Neuron (in vitro differentiated cells): ENCODE measurements at regions not wholly inside any gene's neighbourhood (a gene's known extent, or its start where the extent isn't known, plus 50 kb on each side); places are given as distances from the start of the nearest gene placed in this dataset.

Experiments used
- H2AFZ ChIP-seq: one replicate; pipeline ENCODE4 v1.6.1; 2013; ENCODE audit warnings: low read depth, mild to moderate bottlenecking, inconsistent platforms, low read length, moderate library complexity
- H3K27me3 ChIP-seq: one replicate; pipeline ENCODE4 v1.6.1; 2013; ENCODE audit warnings: low read length; ENCODE audit not compliant: insufficient read depth
- H3K36me3 ChIP-seq: one replicate; pipeline ENCODE4 v1.6.1; 2013; ENCODE audit warnings: low read length; ENCODE audit not compliant: insufficient read depth
- H3K4me1 ChIP-seq: one replicate; pipeline ENCODE4 v1.6.1; 2013; ENCODE audit warnings: low read length; ENCODE audit not compliant: insufficient read depth
- H3K4me3 ChIP-seq: 2 replicates; pipeline ENCODE4 v1.5.1; 2013; ENCODE audit warnings: mild to moderate bottlenecking, low read length, moderate library complexity
- H3K9me3 ChIP-seq: one replicate; pipeline ENCODE4 v1.6.1; 2013; ENCODE audit warnings: low read length

DNA sequence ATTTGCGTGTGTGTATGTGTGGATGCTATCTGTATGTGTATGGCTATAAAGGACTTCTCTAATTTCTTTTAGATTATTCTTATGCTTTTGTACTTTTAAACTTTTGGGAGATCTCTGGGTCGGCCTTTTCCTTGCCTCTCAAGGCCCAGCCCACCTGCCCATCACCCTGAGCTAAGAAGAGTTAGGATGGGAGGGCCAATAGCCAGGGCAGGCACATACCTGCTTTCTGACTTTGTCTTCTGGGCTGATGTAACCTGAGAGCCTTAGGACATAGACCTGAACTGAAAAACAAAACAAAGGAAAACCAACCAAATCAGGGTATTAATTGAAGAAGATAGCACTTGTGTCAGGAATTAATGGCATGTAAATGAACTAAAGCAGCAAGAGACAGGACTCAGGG is 100.2 kb downstream of the IRX1 start:
- Histone ChIP-seq H3K4me3 (no peak overlapping the region), H3K9me3 (no peaks in the 10 kb centered on the region), H3K36me3 (no peaks in the 10 kb centered on the region), H3K4me1 (no peaks in the 10 kb centered on the region), H3K27me3 (no peaks in the 10 kb centered on the region), H2AFZ (no peak overlapping the region)

DNA sequence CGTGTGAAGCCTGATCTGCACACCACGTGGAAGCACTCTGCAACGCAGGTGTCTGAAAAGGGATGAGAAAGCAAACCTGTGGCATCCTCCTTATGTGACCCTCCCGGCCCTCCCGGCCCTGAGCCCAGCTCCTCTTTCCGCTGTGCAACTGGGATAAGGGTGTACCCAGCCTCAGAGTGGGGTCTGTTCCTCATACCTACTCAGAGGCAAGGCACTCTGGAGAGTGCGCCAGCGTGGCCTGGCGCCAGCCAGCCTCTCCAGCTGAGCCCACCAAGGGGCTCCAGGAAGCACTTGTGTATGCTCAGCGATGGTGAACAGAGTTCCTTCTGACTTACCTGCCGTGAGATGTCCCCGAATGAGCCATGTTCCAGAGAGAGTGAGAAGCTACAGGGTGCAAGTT is 102.8 kb downstream of the IRX1 start:
- H3K4me3 ChIP-seq, result no peak overlapping the region
- H3K36me3 ChIP-seq, result no peaks in the 10 kb centered on the region
- no peaks in the 10 kb centered on the region for H3K27me3 ChIP-seq
- H3K9me3 ChIP-seq, result no peaks in the 10 kb centered on the region
- H2AFZ ChIP-seq, result no peak overlapping the region
- H3K4me1 ChIP-seq, result no peaks in the 10 kb centered on the region

DNA sequence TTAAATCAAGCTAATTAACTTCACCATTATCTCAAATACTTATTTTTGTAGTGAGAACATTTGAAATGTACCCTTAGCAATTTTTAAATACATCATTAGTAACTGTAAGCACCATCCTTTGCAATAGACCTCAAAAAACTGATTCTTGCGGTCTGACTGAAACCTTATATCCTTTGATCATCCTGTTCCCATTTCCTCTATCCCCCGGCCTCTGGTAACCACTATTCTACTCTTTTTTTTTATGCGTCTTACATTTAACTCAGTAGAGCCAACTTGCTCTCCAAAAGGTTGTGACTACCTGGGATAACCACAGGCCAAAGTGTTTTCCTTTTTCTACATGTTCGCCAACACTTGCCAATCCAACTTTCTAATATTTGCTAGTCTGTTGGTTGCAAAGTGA is 106.1 kb downstream of the IRX1 start:
- Histone ChIP-seq H3K4me1 (no peaks in the 10 kb centered on the region), H3K36me3 (no peaks in the 10 kb centered on the region), H3K9me3 (no peaks in the 10 kb centered on the region), H2AFZ (no peak overlapping the region), H3K4me3 (no peak overlapping the region), H3K27me3 (no peaks in the 10 kb centered on the region)

DNA sequence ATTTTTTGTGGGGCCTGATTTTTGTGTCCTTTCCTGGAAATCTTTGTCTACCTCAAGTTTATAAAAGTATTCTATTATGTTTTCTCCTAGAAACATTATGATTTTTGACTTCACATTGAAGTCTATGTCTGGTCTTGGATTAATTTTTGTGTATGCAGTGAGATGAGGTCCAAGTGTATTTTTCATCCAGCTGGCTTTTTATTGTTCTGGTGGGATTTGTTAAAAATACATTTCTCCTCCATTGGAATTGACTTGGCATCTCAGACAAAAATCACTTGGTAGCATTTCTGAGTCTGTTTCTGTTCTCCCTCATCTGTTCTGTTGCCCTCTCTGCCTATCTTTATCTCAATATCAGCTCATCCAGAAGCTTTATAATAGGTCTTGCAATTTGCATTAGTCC is 109.0 kb downstream of the IRX1 start:
- Histone ChIP-seq H3K4me1 (peaks cover 9% of the 10 kb centered on the region), H3K27me3 (no peaks in the 10 kb centered on the region), H3K4me3 (no peak overlapping the region), H2AFZ (no peak overlapping the region), H3K9me3 (no peaks in the 10 kb centered on the region), H3K36me3 (no peaks in the 10 kb centered on the region)

DNA sequence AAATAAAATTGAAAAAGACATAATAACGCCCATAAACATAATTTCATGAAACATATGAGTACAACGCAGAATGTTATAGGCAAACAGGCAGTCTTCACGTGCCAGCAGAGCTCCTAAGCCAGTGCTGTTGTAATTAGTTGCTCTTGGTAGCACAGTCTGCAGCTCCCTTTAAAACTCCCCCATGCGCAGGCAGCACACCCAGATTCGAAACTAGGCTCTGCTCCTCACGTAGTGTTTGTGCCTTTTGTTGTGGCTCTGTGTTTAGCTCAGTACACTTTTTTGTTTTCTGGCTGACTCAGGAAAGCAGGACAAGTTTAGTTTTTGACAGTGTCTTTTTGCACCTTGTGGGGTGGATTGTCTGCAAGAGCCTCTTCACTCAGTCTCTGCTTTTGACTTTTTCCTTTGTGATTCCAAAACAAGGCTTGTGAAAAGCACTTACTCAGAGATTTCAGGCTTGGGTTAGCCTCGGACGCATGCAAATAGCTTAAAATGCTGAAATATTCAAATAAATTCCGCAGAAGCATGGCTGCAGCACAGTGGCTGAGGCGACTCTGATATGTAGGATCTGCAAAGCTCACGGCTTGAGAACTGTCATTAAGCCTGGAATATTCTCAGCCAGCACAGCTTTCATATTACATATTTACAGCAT is 113.6 kb downstream of the IRX1 start:
- H3K4me3 ChIP-seq, result peak overlapping the region; percentile 15
- no peaks in the 10 kb centered on the region for H3K36me3 ChIP-seq
- H2AFZ ChIP-seq, result peak overlapping the region; percentile 69
- H3K4me1 ChIP-seq, result peaks cover 11% of the 10 kb centered on the region
- H3K9me3 ChIP-seq, result no peaks in the 10 kb centered on the region
- no peaks in the 10 kb centered on the region for H3K27me3 ChIP-seq

DNA sequence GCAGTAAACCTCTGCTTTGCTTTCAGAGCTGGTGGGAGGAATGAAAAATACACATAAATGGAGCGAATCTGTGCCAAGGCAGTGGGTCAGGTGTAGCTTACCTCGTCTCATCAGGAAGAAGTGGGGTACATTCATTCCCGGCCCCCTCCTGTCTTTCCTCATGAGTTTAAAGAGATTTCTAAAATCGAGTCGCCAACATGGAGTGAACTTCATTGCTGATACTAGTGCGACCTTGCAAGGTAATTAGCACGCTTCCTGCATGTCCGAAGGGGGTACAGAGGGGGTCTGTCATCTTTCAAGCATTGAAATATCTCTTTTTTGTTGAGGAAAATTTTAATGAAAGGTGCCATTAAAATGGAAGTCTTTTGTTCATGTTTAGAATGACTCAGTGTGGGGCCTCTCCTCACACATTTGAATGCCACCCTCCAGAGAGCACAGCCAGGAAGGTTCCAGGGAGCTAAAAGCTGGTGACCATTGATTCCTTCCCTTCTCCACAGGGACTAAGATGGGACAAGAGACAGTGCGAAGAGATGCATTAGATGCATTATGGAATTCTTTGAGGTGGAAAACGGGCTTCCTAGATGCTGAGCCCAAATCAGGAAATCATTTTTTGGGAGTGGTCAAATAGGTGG is 114.2 kb downstream of the IRX1 start:
- H3K9me3 ChIP-seq, result no peaks in the 10 kb centered on the region
- no peaks in the 10 kb centered on the region for H3K27me3 ChIP-seq
- H3K36me3 ChIP-seq, result no peaks in the 10 kb centered on the region
- H2AFZ ChIP-seq, result peak overlapping the region; percentile 69
- peaks cover 11% of the 10 kb centered on the region for H3K4me1 ChIP-seq
- peak overlapping the region; percentile 15 for H3K4me3 ChIP-seq

DNA sequence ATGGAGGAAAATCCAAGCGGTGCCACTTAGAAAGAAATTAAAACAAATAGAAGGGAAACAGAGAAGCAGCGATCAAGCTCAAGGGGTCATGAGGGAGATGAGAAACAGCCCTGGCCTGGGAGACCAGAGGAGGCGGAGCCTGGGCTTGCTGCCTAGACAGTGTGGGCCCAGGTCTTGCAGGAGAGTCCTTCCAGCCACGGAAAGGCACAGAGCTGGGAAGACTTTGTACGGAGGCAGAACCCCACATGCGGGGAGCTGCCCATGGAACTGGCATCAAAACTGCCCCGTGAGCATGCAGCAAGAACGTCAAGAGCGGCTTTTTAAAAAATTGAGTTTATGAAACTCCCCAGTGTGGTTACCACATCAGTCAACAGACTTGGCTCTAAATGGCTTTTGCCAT is 119.4 kb downstream of the IRX1 start:
- Histone ChIP-seq H2AFZ (no peak overlapping the region), H3K27me3 (no peaks in the 10 kb centered on the region), H3K9me3 (no peaks in the 10 kb centered on the region), H3K4me1 (no peaks in the 10 kb centered on the region), H3K4me3 (no peak overlapping the region), H3K36me3 (no peaks in the 10 kb centered on the region)

DNA sequence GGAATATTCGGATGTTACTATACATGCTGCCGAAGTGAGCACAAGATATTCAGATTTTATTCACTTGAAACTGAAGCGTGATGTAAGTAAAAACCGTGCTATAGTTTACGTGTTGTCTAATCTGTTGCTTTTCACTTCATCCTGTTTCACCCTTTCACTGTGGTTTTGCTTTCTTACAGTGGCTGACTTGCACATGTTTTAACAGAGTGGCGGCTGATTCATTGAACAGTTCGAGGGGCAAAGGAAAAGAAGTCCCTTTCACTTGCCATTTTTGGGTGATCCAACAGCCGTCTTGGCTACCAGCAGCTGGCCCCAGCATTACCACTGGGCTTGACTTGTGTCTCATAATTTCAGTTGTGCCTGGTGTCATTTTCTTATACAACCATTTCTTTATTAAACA is 134.0 kb downstream of the IRX1 start:
- Histone ChIP-seq H3K9me3 (no peaks in the 10 kb centered on the region), H3K36me3 (no peaks in the 10 kb centered on the region), H3K27me3 (no peaks in the 10 kb centered on the region), H2AFZ (no peak overlapping the region), H3K4me1 (no peaks in the 10 kb centered on the region), H3K4me3 (no peak overlapping the region)

DNA sequence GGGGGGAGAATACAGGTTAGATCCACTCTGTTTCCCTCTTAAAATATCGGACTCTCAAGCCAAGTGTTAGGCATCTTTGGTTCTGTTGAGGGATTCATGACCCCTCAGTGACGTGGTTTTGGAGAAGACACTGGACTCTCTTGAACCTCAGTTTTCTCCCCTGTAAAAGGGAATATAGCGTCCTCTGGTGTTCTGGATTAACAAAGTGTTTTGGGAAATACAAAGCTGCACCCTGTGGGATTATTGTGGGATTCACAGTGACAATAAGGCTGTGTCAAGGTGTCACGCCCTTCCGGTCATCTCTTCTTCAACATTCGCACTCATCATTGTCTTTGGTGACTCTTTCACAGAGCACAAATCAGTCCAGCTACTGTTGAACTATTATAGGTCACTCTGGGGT is 139.0 kb downstream of the IRX1 start:
- no peak overlapping the region for H3K4me3 ChIP-seq
- H3K4me1 ChIP-seq, result peaks cover 9% of the 10 kb centered on the region
- H3K36me3 ChIP-seq, result no peaks in the 10 kb centered on the region
- no peaks in the 10 kb centered on the region for H3K27me3 ChIP-seq
- H2AFZ ChIP-seq, result no peak overlapping the region
- H3K9me3 ChIP-seq, result no peaks in the 10 kb centered on the region

DNA sequence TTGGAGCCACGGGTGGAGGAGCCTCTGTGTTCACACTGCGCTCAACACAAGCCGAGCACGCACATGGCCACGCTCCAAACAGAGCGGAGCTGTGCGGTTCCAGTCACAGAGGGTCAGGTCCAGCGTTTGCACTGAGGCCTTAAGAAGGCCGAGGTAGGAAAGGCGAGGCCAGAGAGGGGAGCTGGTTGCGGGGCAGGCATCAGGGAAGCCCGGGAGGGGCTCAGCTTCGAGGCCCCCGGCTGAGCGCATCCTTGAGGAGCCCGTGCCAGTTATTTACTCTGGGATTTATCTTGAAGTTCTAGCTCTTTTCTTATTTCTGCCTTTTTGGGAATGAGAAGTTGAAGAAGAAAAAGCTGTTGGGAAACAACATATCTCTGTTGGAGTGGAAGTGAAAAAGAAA is 140.8 kb downstream of the IRX1 start:
- H3K9me3 ChIP-seq, result no peaks in the 10 kb centered on the region
- H3K4me1 ChIP-seq, result peaks cover 9% of the 10 kb centered on the region
- H3K4me3 ChIP-seq, result no peak overlapping the region
- no peak overlapping the region for H2AFZ ChIP-seq
- no peaks in the 10 kb centered on the region for H3K36me3 ChIP-seq
- no peaks in the 10 kb centered on the region for H3K27me3 ChIP-seq

DNA sequence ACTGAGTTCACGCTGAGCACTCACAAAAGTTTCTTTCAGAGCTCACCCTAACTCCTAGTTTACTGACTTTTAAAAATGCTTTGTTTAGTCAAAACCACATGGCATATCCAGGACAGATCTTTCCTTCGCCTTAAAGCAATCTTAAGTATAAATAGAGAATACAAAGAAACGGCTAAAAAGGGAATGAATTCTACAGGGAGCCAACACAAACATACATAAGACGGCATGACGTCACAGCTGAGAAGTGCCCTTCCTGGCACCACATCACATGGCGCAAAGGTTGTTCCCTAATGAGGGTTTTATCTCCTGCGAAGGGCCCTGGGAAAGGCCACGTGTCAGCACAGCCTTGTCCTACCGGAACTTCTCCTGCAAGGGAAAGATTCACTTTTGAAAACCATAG is 141.3 kb downstream of the IRX1 start:
- Histone ChIP-seq H3K9me3 (no peaks in the 10 kb centered on the region), H3K27me3 (no peaks in the 10 kb centered on the region), H3K36me3 (no peaks in the 10 kb centered on the region), H3K4me3 (no peak overlapping the region), H3K4me1 (peaks cover 9% of the 10 kb centered on the region), H2AFZ (no peak overlapping the region)

DNA sequence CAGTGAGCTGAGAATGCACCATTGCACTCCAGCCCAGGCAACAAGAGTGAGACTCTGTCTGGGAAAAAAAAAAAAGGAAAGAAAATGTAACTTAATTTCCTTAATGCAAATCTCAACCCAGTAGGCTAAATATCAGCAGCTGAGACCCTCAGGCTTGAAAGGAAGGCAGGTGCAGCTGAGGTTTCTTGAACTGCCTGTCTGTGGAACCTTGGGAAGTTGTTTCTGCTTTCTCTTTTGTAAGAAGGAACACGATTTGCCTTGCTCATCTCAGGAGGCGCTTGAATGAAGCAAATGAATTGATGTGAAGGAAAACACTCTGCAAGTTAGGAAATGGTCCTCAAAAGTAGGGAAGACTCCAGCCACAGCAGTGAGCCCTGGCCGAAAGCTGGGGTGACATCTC is 143.3 kb downstream of the IRX1 start:
- no peaks in the 10 kb centered on the region for H3K9me3 ChIP-seq
- no peaks in the 10 kb centered on the region for H3K36me3 ChIP-seq
- no peak overlapping the region for H3K4me3 ChIP-seq
- no peak overlapping the region for H2AFZ ChIP-seq
- peaks cover 9% of the 10 kb centered on the region for H3K4me1 ChIP-seq
- no peaks in the 10 kb centered on the region for H3K27me3 ChIP-seq

DNA sequence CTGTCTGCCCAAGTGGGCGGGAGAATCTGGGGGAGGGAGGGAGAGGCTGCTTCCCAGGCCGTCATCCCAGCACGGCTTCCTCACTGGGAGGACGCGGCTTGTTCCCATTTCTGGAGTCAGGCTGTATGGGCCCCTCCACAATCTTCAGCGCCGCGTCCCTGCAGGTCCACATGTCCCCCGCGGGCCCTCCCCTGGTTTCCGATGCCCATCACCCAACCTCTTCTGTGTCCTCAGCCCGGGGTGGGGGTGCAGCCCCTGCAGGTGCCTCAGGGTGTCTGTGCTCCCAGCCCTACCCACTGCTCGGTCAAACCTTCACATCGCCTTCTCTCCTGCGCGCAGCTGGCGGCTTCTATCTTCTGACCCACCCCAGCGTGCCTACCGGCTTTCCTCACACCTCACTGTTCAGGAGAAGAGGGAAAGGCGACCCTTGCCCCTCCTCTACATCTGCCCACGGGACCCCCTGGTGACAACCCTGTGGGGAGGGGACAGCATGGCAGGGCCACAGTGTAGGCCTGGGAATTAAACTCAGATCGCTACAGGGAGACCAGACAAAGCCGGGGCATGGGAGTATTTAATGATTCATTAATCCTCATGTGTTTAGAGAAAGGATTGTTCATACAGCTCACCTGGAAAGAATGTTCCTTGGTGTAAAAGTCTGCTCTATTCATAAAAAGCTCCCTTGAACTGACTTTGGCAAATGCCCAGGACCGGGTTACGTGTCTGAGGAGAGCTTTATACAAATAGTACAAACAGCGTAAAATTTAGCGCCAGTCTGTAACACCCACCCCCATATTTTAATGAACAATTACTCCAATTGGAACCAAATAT is 145.1 kb downstream of the IRX1 start:
- H3K4me1 ChIP-seq, result peaks cover 9% of the 10 kb centered on the region
- H3K4me3 ChIP-seq, result no peak overlapping the region
- no peak overlapping the region for H2AFZ ChIP-seq
- no peaks in the 10 kb centered on the region for H3K9me3 ChIP-seq
- H3K27me3 ChIP-seq, result no peaks in the 10 kb centered on the region
- no peaks in the 10 kb centered on the region for H3K36me3 ChIP-seq
